ENCODE measurements at regions not wholly inside any gene's neighbourhood (a gene's known extent, or its start where the extent isn't known, plus 50 kb on each side); places are given as distances from the start of the nearest gene placed in this dataset.

GRCh38 chr18:45218436-45218835 is 396.8 kb upstream of the SLC14A2 start:
- BruUV-seq (replicated peaks): no TSS peak
- ATAC-seq (no peak), DNase-seq (no peak)
- no peaks in the 10 kb centered on the region for H4K20me1 ChIP-seq (ENCODE audit: low read length)
- H3K36me3 ChIP-seq (ENCODE audit: low read depth, low read length): no peaks in the 10 kb centered on the region
- no peak overlapping the region for H3K9ac ChIP-seq (ENCODE audit: low read length)
- no peak overlapping the region for H3K27ac ChIP-seq (ENCODE audit: low read length)
- intact Hi-C loops (cut with micrococcal nuclease): loop anchor here (5.0 to 10.0 kb wide), 2 partner anchors 169 to 1124 kb away; no protein-coding TSS in a partner anchor
- H3K9me2 ChIP-seq (replicated peaks; ENCODE audit: low read length): no peaks in the 10 kb centered on the region
- no peaks in the 10 kb centered on the region for H3K27me3 ChIP-seq (ENCODE audit: low read length)
- CTCF ChIA-PET: interaction anchor here (0.7 kb wide), 1 partner anchor 323 kb away, joined by 4 read pairs; no protein-coding TSS in a partner anchor
- TF ChIP-seq EZH2phosphoT487 (IDR thresholded peaks at IDR 0.05; ENCODE audit: borderline replicate concordance, low read length) (no peak), EZH2 (IDR thresholded peaks at IDR 0.05; ENCODE audit: low read length, unreplicated experiment) (no peak)
- TF ChIP-seq, protein P1, sequence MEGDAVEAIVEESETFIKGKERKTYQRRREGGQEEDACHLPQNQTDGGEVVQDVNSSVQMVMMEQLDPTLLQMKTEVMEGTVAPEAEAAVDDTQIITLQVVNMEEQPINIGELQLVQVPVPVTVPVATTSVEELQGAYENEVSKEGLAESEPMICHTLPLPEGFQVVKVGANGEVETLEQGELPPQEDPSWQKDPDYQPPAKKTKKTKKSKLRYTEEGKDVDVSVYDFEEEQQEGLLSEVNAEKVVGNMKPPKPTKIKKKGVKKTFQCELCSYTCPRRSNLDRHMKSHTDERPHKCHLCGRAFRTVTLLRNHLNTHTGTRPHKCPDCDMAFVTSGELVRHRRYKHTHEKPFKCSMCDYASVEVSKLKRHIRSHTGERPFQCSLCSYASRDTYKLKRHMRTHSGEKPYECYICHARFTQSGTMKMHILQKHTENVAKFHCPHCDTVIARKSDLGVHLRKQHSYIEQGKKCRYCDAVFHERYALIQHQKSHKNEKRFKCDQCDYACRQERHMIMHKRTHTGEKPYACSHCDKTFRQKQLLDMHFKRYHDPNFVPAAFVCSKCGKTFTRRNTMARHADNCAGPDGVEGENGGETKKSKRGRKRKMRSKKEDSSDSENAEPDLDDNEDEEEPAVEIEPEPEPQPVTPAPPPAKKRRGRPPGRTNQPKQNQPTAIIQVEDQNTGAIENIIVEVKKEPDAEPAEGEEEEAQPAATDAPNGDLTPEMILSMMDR (conservative IDR thresholded peaks at IDR 0.05; ENCODE audit: low read depth, low read length): no peak
- no peak overlapping the region for H2AFZ ChIP-seq (ENCODE audit: low read length)
- no peaks in the 10 kb centered on the region for H3K4me1 ChIP-seq (ENCODE audit: insufficient read depth, low read length)
- H3F3A ChIP-seq (ENCODE audit: low read length, unreplicated experiment): no peaks in the 10 kb centered on the region
- H3K9me3 ChIP-seq (ENCODE audit: low read length): no peaks in the 10 kb centered on the region
- POLR2A ChIA-PET (ENCODE audit: unreplicated experiment): no interaction called here
- H3K4me2 ChIP-seq (ENCODE audit: low read length): no peak overlapping the region
- no peaks in the 10 kb centered on the region for H3K79me2 ChIP-seq (ENCODE audit: low read length)
- H3K4me3 ChIP-seq (ENCODE audit: low read length): no peak overlapping the region

DNA sequence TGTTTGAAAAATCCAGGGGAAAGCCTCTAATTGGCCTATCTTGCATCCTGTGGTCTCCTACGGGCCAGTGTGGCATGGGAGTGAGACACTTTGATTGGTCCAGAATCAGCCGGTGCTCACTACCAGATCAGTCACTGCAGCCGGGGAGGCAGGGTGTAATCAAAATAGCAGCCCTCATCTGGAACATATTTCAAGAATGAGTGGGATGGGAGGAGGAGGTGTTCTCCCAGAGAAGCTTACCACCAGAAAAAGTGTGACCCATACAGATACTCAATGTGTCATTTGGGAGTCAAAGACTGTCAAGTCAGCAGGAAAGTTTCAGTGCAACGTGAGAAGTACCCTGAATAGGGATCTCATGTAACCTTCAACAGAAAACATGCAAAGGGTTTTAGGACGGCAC is 393.9 kb upstream of the SLC14A2 start:
- Histone ChIP-seq H3K36me3 (ENCODE audit: low read depth, low read length) (no peaks in the 10 kb centered on the region), H3K79me2 (ENCODE audit: low read length) (no peaks in the 10 kb centered on the region), H3K9me2 (replicated peaks; ENCODE audit: low read length) (no peaks in the 10 kb centered on the region), H3K9me3 (ENCODE audit: low read length) (no peaks in the 10 kb centered on the region), H3K9ac (ENCODE audit: low read length) (no peak overlapping the region), H3F3A (ENCODE audit: low read length, unreplicated experiment) (no peaks in the 10 kb centered on the region), H4K20me1 (ENCODE audit: low read length) (no peaks in the 10 kb centered on the region), H3K27ac (ENCODE audit: low read length) (no peak overlapping the region), H3K4me2 (ENCODE audit: low read length) (no peak overlapping the region), H3K27me3 (ENCODE audit: low read length) (no peaks in the 10 kb centered on the region), H3K4me1 (ENCODE audit: insufficient read depth, low read length) (no peaks in the 10 kb centered on the region), H3K4me3 (ENCODE audit: low read length) (no peak overlapping the region), H2AFZ (ENCODE audit: low read length) (no peak overlapping the region)
- no peak for ATAC-seq
- ChIA-PET POLR2A (ENCODE audit: unreplicated experiment) (no interaction called here), CTCF (no interaction called here)
- no peak for DNase-seq
- no TSS peak for BruUV-seq (replicated peaks)
- intact Hi-C loops (cut with micrococcal nuclease): no loop called here
- TF ChIP-seq, protein P1 (conservative IDR thresholded peaks at IDR 0.05; ENCODE audit: low read depth, low read length): no peak
- TF ChIP-seq EZH2phosphoT487 (IDR thresholded peaks at IDR 0.05; ENCODE audit: borderline replicate concordance, low read length) (no peak), EZH2 (IDR thresholded peaks at IDR 0.05; ENCODE audit: low read length, unreplicated experiment) (no peak)

DNA sequence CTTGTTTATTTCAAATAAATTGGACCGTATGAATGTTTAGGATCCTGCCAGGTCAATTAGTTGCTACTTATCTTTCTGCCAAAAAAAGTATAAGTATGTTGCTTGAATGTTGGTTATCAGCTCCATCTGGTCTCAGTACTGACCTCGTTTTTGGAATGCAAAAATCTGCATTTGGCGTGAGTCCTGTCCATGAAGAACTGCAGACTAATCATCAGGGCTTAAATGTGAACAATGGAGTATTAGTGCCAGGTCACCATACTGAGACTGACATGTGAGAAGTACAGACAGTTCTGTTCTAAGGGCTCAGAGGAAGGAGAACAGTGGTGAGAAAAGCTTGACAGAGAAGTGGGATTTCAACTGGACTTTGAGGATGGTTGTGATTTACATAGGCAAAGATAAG is 393.1 kb upstream of the SLC14A2 start:
- no peaks in the 10 kb centered on the region for H4K20me1 ChIP-seq (ENCODE audit: low read length)
- no peaks in the 10 kb centered on the region for H3F3A ChIP-seq (ENCODE audit: low read length, unreplicated experiment)
- H3K36me3 ChIP-seq (ENCODE audit: low read depth, low read length): no peaks in the 10 kb centered on the region
- ATAC-seq (no peak), DNase-seq (no peak)
- H2AFZ ChIP-seq (ENCODE audit: low read length): no peak overlapping the region
- no peaks in the 10 kb centered on the region for H3K79me2 ChIP-seq (ENCODE audit: low read length)
- no peaks in the 10 kb centered on the region for H3K9me3 ChIP-seq (ENCODE audit: low read length)
- no peak overlapping the region for H3K27ac ChIP-seq (ENCODE audit: low read length)
- no peak overlapping the region for H3K4me2 ChIP-seq (ENCODE audit: low read length)
- no TSS peak for BruUV-seq (replicated peaks)
- CTCF ChIA-PET: no interaction called here
- intact Hi-C loops (cut with micrococcal nuclease): no loop called here
- H3K9ac ChIP-seq (ENCODE audit: low read length): no peak overlapping the region
- POLR2A ChIA-PET (ENCODE audit: unreplicated experiment): no interaction called here
- H3K27me3 ChIP-seq (ENCODE audit: low read length): no peaks in the 10 kb centered on the region
- TF ChIP-seq EZH2phosphoT487 (IDR thresholded peaks at IDR 0.05; ENCODE audit: borderline replicate concordance, low read length) (no peak), EZH2 (IDR thresholded peaks at IDR 0.05; ENCODE audit: low read length, unreplicated experiment) (no peak)
- TF ChIP-seq, protein P1 (conservative IDR thresholded peaks at IDR 0.05; ENCODE audit: low read depth, low read length): no peak
- no peaks in the 10 kb centered on the region for H3K9me2 ChIP-seq (replicated peaks; ENCODE audit: low read length)
- H3K4me3 ChIP-seq (ENCODE audit: low read length): no peak overlapping the region
- H3K4me1 ChIP-seq (ENCODE audit: insufficient read depth, low read length): no peaks in the 10 kb centered on the region

Data from PC-3 (cell line).